GM13976 (cell line): ENCODE measurements at regions not wholly inside any gene's neighbourhood (a gene's known extent, or its start where the extent isn't known, plus 50 kb on each side); places are given as distances from the start of the nearest gene placed in this dataset.
"Not testable (repeated sequence)": the region's sequence is repeated elsewhere in the genome, so short reads cannot be mapped to it uniquely, and the experiment has no call there.

ENCODE experiments used
- DNase-seq: peaks from one replicate; pipeline ENCODE4 v3.0.0; 2012; ENCODE audit warnings: low spot score
- in situ Hi-C: fragments of 300-500 bp; cut with MboI; formaldehyde crosslinking; loops from one replicate; pipeline ENCODE4 v1.12.0; 2022; ENCODE audit warnings: low sequenced_read_pairs, mixed read lengths, inconsistent platforms; ENCODE audit not compliant: unreplicated experiment
- TF ChIP-seq, protein P1 (sequence below): IDR thresholded peaks from 2 replicates; pipeline ENCODE4 v1.5.1; 2012; ENCODE audit warnings: borderline replicate concordance, mild to moderate bottlenecking; ENCODE audit not compliant: insufficient read depth; ENCODE audit errors: extremely low read depth, missing control alignments, control extremely low read depth

DNA sequence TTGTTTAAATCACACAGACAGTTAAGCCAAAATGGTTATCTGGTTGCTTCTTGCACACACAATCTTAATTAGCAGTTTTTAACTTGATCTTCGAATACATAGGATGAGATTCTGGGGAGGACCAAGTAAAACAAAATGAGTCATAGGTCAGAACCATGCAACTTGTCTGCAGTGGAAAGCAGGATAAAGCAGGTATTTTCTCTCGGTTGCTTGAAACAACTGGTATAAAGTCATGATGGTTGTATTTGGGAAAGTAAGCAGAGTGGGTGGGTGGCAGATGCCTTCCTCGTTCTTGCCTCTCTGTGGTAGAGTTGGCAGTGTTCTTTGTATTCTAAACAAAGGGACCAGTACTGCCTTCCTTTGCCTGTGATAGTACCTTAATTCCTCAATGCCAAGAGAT is 167.0 kb downstream of the COG6 start:
- in situ Hi-C loops, result no loop called here
- no peak for DNase-seq
- TF ChIP-seq, protein P1, sequence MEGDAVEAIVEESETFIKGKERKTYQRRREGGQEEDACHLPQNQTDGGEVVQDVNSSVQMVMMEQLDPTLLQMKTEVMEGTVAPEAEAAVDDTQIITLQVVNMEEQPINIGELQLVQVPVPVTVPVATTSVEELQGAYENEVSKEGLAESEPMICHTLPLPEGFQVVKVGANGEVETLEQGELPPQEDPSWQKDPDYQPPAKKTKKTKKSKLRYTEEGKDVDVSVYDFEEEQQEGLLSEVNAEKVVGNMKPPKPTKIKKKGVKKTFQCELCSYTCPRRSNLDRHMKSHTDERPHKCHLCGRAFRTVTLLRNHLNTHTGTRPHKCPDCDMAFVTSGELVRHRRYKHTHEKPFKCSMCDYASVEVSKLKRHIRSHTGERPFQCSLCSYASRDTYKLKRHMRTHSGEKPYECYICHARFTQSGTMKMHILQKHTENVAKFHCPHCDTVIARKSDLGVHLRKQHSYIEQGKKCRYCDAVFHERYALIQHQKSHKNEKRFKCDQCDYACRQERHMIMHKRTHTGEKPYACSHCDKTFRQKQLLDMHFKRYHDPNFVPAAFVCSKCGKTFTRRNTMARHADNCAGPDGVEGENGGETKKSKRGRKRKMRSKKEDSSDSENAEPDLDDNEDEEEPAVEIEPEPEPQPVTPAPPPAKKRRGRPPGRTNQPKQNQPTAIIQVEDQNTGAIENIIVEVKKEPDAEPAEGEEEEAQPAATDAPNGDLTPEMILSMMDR, result no peak

DNA sequence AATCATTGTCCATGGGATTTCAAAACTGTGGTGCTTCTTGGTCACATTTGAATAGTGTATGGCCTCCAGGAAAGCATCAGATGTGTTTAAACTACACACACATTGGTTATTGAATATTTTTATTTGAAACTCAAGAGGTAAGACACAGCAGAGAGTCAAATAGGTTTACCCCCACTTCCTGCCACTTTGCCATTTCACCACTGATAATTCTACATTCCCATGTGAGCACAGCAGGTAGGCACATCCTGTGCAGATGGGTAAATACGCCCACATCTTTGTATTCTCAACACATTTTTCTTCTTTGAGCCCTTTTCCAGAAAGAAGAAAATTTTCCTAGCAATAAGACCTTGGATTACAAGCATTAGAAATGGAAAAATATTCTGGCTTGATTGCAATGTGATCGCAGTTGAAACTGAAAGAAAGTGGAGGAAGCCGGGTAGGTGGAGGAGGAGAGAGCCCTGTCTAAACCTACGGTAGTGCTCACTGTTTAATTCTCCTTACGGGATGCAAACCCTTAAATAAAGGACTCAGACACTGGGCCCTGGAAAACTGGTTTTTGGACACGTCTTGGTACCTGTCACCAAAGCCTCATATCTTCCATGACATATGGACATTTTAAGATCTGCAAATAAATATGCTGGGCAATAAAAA is 167.7 kb downstream of the COG6 start:
- in situ Hi-C loops, result no loop called here
- TF ChIP-seq, protein P1, result no peak
- DNase-seq, result no peak

DNA sequence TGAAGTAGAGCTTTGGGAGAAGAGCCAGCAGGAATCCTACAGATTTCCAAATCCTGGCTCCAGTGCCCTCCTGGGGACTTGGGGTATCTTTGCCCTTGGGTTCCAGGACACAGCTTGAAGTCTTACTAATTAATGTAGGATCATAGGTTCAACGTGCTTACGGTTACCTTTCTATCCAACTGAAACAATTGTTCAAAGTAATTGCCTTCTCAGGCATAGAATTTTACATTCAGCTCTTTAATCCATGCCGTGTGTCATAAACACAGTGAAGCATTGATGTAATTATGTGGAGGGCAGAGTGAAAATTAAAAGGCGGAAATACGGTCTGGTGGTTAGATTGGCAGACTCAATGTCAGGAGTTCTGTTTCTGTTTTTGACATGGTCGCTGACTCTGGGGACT is 170.4 kb downstream of the COG6 start:
- no peak for DNase-seq
- in situ Hi-C loops, result no loop called here
- TF ChIP-seq, protein P1, result no peak

DNA sequence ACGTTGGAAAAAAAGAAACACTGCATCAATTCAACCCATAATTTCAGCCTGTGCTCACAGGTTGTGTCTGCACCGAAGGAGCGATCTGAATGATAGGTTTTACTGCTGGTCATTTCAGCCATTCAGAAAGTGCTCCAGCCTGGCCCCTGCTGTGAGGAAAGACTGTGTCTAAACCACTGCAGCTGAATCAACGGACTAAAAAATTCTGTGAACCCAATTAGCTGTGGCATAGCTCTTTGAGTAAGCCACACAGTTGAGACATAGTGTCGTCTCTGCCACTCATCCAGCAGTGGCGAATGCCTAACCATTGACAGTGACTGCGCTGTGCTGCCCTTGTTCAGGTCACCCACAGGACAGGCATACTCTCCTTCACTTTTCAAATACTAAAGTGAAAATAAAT is 179.8 kb downstream of the COG6 start:
- DNase-seq, result no peak
- in situ Hi-C loops, result no loop called here
- TF ChIP-seq, protein P1, result no peak

DNA sequence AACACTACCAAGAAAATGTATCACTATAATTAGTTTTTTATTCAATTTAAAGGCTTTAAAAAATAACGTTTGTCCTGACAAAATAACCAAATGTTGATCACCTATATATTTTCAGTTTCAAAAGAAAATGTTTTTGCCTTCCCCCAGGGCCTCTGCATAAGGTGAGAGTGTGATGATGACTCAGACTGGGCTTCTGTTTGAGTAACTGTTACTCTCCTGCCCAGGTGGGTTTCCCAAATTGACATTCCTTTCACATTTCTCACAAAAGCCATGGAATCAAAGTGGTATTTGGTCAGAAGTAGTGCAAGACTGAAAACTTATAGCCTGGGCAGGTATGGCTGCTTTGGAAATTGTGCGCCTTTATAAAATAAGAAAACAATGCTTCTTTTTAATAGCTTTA is 180.6 kb downstream of the COG6 start:
- no peak for DNase-seq
- in situ Hi-C loops, result no loop called here
- TF ChIP-seq, protein P1, result no peak

DNA sequence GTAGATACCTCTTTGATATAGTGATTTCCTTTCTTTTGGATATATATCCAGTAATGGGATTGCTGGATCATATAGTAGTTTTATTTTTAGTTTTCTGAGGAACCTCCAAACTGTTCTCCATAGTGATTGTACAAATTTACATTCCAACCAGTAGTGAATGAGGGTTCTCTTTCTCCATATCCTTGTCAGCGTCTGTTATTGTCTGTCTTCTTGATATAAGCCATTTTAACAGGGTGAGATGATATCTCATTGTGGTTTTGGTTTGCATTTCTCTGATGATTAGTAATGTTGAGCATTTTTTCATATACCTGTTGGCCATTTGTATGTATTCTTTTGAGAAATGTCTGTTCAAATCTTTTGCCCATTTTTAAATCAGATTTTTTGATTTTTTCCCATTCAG is 182.4 kb downstream of the COG6 start:
- DNase-seq, in situ Hi-C loops: not testable (repeated sequence)

DNA sequence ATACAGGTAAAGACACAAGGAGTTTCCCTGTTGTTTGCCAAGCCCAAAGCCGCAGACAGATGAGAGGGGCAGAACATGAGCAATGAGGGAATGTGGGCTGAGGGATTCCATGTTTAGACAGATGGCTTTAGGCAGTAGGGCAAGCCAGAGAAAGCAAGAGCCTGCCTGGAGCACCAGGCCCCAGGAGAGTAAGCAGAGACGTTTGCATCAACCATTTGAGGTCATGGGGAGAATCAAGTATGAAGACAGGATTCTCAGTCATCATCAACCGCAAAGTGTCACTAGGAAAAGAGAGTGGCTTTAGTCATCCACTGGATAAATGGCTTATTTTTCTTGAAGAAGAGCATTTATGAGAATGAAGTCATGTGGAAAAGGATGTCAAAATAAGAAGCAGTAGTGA is 184.7 kb downstream of the COG6 start:
- in situ Hi-C loops, result no loop called here
- TF ChIP-seq, protein P1, result no peak
- DNase-seq, result no peak
